GM18505 (cell line): ENCODE measurements at regions not wholly inside any gene's neighbourhood (a gene's known extent, or its start where the extent isn't known, plus 50 kb on each side); places are given as distances from the start of the nearest gene placed in this dataset.
"Not testable (repeated sequence)": the region's sequence is repeated elsewhere in the genome, so short reads cannot be mapped to it uniquely, and the experiment has no call there.

Experiments used
- ATAC-seq: cut with Tn5 transposase; IDR thresholded peaks from one replicate; pipeline ENCODE4 v1.9.1; 2021; ENCODE audit not compliant: unreplicated experiment
- POLR2A ChIP-seq: IDR thresholded peaks from 4 replicates; pipeline ENCODE4 v1.6.1; 2011; ENCODE audit warnings: borderline replicate concordance; ENCODE audit not compliant: insufficient read depth, insufficient read length; ENCODE audit errors: extremely low read depth

DNA sequence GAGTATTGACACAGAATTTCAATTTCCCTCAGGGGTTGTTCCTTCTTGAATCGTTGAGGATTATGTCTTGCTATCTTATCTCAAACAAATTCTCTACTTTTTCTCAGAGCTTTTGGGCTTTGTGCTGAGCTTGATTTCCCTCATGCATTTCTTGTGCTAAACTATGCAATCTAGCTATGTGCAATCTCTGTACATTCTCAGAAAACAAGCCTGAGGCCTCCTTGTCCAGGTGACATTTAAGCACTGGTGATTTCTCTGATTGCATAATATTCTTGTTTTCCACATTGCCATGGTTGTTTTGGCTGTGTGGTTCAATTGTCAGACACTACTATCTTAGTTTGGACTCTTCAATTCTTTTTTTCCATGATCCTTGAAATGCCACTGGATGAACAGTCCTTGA is 81.2 kb upstream of the MAN1A1 start:
- no peak for TF ChIP-seq POLR2A
- no peak for ATAC-seq

DNA sequence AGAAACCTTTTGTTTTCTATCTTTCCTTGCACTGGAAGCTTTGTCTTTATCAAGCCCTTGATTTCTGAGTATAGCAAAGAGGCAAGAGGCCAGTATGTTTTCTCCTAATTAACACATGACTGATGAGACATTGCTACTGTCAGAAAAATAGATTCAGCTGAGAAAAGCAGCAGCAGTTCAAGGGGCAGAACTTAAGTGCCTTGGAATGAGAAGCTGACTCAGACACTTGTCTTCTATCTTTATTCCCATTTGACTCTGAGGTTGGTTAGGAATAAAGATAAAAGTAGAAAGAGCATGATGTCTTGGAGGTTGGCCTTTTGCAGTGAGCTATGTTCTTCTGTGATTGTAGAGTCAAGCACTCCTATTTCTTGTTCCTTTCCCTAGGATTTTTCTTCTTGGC is 79.1 kb upstream of the MAN1A1 start:
- TF ChIP-seq POLR2A, result no peak
- ATAC-seq, result no peak

DNA sequence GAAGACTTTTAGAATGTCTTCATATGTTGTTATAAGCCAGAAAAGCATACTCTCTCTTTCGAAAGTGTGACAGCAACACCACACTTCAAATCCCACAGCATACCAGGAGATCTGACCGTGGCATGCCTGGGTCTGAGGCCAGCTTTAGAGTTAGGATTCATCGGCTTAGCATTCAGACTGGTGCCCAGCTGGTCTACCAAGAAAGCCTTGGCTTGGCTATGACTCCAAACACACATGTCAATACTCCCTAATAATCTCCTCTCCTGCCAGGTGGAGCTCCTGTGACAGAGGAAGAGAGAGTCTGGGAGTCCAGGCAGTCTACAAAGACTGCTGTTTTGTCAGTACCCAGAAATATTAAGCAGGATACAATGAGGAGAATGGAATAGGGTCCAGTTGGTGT is 77.1 kb upstream of the MAN1A1 start:
- TF ChIP-seq POLR2A, result no peak
- ATAC-seq, result no peak

DNA sequence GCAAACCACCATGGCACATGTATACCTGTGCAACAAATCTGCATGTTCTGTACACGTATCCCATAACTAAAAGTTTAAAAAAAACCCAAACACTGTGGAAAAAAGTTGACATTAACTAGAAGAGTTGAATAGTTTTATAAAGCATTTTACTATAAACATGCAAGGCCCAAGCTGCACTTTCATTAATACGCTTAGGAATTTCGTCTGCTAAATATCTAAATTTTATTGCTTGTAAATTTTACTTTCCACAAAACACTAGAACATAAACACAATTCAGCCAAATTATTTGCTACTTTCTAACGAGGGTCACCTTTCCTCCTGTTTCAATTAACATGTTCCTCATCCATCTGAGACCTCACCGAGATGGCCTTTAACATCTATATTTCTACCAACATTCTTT is 74.4 kb upstream of the MAN1A1 start:
- TF ChIP-seq POLR2A, result no peak
- ATAC-seq, result no peak

DNA sequence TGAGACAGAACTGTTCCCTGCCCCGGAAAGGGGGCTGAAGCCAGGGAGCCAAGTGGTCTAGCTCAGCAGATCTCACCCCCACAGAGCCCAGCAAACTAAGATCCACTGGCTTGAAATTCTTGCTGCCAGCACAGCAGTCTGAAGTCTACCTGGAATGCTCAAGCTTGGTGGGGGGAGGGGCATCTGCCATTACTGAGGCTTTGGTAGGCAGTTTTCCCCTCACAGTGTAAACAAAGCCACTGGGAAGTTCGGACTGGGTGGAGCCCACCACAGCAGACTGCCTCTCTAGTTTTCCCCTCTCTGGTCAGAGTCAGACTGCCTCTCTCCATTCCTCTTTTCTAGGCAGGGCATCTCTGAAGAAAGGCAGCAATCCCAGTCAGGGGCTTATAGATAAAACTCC is 68.5 kb upstream of the MAN1A1 start:
- not testable (repeated sequence) for ATAC-seq

DNA sequence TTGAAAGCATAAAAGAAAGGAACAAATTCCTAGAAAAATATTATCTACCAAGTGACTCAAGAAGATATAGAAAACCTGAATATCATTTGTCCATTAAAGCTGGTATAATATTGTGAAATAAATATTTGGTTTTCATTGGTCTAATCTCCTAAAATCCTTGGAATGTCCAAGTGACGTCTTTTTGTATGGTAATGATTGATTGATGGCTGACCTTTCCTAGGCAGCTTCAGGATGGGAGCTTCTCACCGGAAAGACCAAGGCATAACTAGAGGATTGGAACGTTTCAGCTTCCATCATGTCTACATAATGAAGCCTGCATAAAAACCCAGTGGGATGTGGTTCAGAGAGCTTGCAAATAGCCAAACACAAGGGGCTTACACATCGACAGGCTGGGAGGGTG is 57.6 kb upstream of the MAN1A1 start:
- no peak for ATAC-seq
- TF ChIP-seq POLR2A, result no peak

DNA sequence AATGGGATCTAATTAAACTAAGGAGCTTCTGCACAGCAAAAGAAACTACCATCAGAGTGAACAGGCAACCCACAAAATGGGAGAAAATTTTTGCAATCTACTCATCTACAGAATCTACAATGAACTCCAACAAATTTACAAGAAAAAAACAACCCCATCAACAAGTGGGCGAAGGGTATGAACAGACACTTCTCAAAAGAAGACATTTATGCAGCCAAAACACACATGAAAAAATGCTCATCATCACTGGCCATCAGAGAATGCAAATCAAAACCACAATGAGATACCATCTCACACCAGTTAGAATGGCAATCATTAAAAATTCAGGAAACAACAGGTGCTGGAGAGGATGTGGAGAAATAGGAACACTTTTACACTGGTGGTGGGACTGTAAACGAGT is 55.6 kb upstream of the MAN1A1 start:
- not testable (repeated sequence) for ATAC-seq
